ENCODE measurements at regions not wholly inside any gene's neighbourhood (a gene's known extent, or its start where the extent isn't known, plus 50 kb on each side); places are given as distances from the start of the nearest gene placed in this dataset.

GRCh38 chr12:59973515-59973914, 377.7 kb downstream of the SLC16A7 start:
- no peaks in the 10 kb centered on the region for H3K27me3 ChIP-seq (ENCODE audit: control insufficient read depth, insufficient read depth, low read length)
- no peak overlapping the region for H3K4me3 ChIP-seq (ENCODE audit: low read depth, low read length)
- CTCF ChIA-PET, result no interaction called here
- H3K9me3 ChIP-seq (ENCODE audit: control insufficient read depth, insufficient read depth, low read length), result no peaks in the 10 kb centered on the region
- TF ChIP-seq CTCF (IDR thresholded peaks at IDR 0.05; ENCODE audit: low read depth, low read length), result no peak
- POLR2A ChIA-PET, result no interaction called here
- H3K27ac ChIP-seq (ENCODE audit: low read depth, low read length), result no peak overlapping the region
- DNase-seq (ENCODE audit: low read depth, low spot score), result no peak

- H3K27ac ChIP-seq (ENCODE audit: low read depth, low read length), result no peak overlapping the region
- ChIA-PET POLR2A (no interaction called here), CTCF (no interaction called here)
- DNase-seq (ENCODE audit: low read depth, low spot score), result no peak
- no peaks in the 10 kb centered on the region for H3K27me3 ChIP-seq (ENCODE audit: control insufficient read depth, insufficient read depth, low read length)
- TF ChIP-seq CTCF (IDR thresholded peaks at IDR 0.05; ENCODE audit: low read depth, low read length), result no peak
- H3K9me3 ChIP-seq (ENCODE audit: control insufficient read depth, insufficient read depth, low read length), result no peaks in the 10 kb centered on the region
- H3K4me3 ChIP-seq (ENCODE audit: low read depth, low read length), result no peak overlapping the region
Observed at GRCh38 chr12:59977779-59978178, 381.9 kb downstream of the SLC16A7 start.

DNA sequence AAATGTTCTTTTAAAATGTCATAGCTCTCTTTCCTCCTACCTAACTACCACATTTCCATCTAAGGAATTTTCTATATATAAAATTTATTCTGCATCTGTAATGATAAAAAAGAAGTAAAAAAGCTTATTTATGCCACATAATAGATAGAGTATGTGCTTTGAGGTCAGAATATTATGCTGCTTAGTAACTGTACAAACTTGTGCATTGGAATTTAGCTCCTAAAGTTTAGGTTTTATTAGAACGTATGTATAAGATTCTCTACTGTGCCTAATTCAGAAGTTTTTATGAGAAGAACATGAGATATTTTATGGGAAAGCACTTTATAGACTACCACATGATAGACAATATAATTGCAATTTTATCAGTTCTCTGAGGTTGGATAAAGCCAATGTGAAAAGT, 384.6 kb downstream of the SLC16A7 start:
- Histone ChIP-seq H3K27me3 (ENCODE audit: control insufficient read depth, insufficient read depth, low read length) (no peaks in the 10 kb centered on the region), H3K4me3 (ENCODE audit: low read depth, low read length) (no peak overlapping the region), H3K27ac (ENCODE audit: low read depth, low read length) (no peak overlapping the region), H3K9me3 (ENCODE audit: control insufficient read depth, insufficient read depth, low read length) (no peaks in the 10 kb centered on the region)
- POLR2A ChIA-PET, result no interaction called here
- CTCF ChIA-PET, result no interaction called here
- TF ChIP-seq CTCF (IDR thresholded peaks at IDR 0.05; ENCODE audit: low read depth, low read length), result no peak
- no peak for DNase-seq (ENCODE audit: low read depth, low spot score)

- no peak for DNase-seq (ENCODE audit: low read depth, low spot score)
- POLR2A ChIA-PET, result interaction anchor here (0.7 kb wide), 1 partner anchor 541 kb away, joined by 3 read pairs; no protein-coding TSS in a partner anchor
- Histone ChIP-seq H3K27me3 (ENCODE audit: control insufficient read depth, insufficient read depth, low read length) (no peaks in the 10 kb centered on the region), H3K4me3 (ENCODE audit: low read depth, low read length) (no peak overlapping the region), H3K27ac (ENCODE audit: low read depth, low read length) (no peak overlapping the region), H3K9me3 (ENCODE audit: control insufficient read depth, insufficient read depth, low read length) (no peaks in the 10 kb centered on the region)
- CTCF ChIA-PET, result no interaction called here
- no peak for TF ChIP-seq CTCF (IDR thresholded peaks at IDR 0.05; ENCODE audit: low read depth, low read length)
Observed at GRCh38 chr12:59999291-59999690, 403.5 kb downstream of the SLC16A7 start.

DNA sequence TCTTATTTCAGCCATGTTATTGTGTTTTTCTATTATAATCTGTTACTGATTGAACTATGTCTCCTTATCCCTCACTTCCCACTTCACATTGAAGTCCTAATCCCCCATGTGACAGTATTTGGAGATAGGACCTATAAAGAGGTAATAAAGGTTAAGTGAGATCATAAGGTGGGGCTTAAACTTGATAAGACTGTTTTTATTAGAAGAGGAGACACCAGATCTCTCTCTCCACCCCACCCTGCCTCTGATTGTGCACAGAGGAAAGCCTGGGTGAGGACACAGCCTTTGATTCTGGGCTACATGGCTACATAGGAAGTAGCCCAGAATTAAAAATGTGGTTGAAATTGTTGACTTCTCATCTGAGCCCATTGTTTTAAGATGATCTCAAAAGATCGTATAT, 414.7 kb downstream of the SLC16A7 start:
- CTCF ChIA-PET, result no interaction called here
- Histone ChIP-seq H3K27ac (ENCODE audit: low read depth, low read length) (no peak overlapping the region), H3K4me3 (ENCODE audit: low read depth, low read length) (no peak overlapping the region), H3K9me3 (ENCODE audit: control insufficient read depth, insufficient read depth, low read length) (no peaks in the 10 kb centered on the region), H3K27me3 (ENCODE audit: control insufficient read depth, insufficient read depth, low read length) (no peaks in the 10 kb centered on the region)
- TF ChIP-seq CTCF (IDR thresholded peaks at IDR 0.05; ENCODE audit: low read depth, low read length), result no peak
- no peak for DNase-seq (ENCODE audit: low read depth, low spot score)
- POLR2A ChIA-PET, result no interaction called here
